ENCODE measurements at regions not wholly inside any gene's neighbourhood (a gene's known extent, or its start where the extent isn't known, plus 50 kb on each side); places are given as distances from the start of the nearest gene placed in this dataset.

- DNase-seq = no peak
- H2BK120ac ChIP-seq (ENCODE audit: low read depth, low read length) = no peak overlapping the region
- no peak overlapping the region for H2BK15ac ChIP-seq (replicated peaks; ENCODE audit: low read depth)
Observed at GRCh38 chr7:36018816-36019484, 134.1 kb upstream of the EEPD1 start.

GRCh38 chr7:36019538-36019937 is 133.5 kb upstream of the EEPD1 start:
- H3K27me3 ChIP-seq (ENCODE audit: insufficient read depth, low read length, poor library complexity) = no peaks in the 10 kb centered on the region
- H3K4me1 ChIP-seq (ENCODE audit: control insufficient read depth, low read depth, low read length) = no peaks in the 10 kb centered on the region
- no peak overlapping the region for H3K56ac ChIP-seq (ENCODE audit: low read length)
- no peak overlapping the region for H4K5ac ChIP-seq (ENCODE audit: low read length)
- no peak overlapping the region for H2BK120ac ChIP-seq (ENCODE audit: low read depth, low read length)
- no peak overlapping the region for H3K4me2 ChIP-seq (ENCODE audit: low read length)
- no peak overlapping the region for H3K23ac ChIP-seq (ENCODE audit: low read length)
- no peak overlapping the region for H3K9ac ChIP-seq (ENCODE audit: low read length)
- no peak overlapping the region for H3K4ac ChIP-seq (ENCODE audit: low read depth, low read length)
- no peak overlapping the region for H2BK15ac ChIP-seq (replicated peaks; ENCODE audit: low read depth)
- H3K4me3 ChIP-seq (ENCODE audit: low read length) = no peak overlapping the region
- no peak overlapping the region for H2AK5ac ChIP-seq (ENCODE audit: low read length)
- H2BK5ac ChIP-seq (ENCODE audit: low read length) = no peak overlapping the region
- H3K18ac ChIP-seq (ENCODE audit: low read length) = no peak overlapping the region
- H3K79me1 ChIP-seq (ENCODE audit: low read length) = no peaks in the 10 kb centered on the region
- H3K79me2 ChIP-seq (ENCODE audit: control insufficient read depth, insufficient read depth, low read length) = no peaks in the 10 kb centered on the region
- DNase-seq = no peak
- no peak overlapping the region for H3K27ac ChIP-seq (ENCODE audit: low read depth, low read length)
- no peaks in the 10 kb centered on the region for H3K36me3 ChIP-seq (ENCODE audit: control insufficient read depth, insufficient read depth, low read length)
- WGBS (ENCODE audit: extremely low coverage, insufficient coverage, low lambda C conversion rate) = no CpG with 5 or more reads among the region's 4 CpGs
- no peak overlapping the region for H4K8ac ChIP-seq (ENCODE audit: low read depth, low read length)

More at GRCh38 chr7:36018816-36019484, 134.1 kb upstream of the EEPD1 start:
- Histone ChIP-seq H2BK5ac (ENCODE audit: low read length) (no peak overlapping the region), H3K79me2 (ENCODE audit: control insufficient read depth, insufficient read depth, low read length) (no peaks in the 10 kb centered on the region), H3K36me3 (ENCODE audit: control insufficient read depth, insufficient read depth, low read length) (no peaks in the 10 kb centered on the region), H3K27me3 (ENCODE audit: insufficient read depth, low read length, poor library complexity) (no peaks in the 10 kb centered on the region), H3K23ac (ENCODE audit: low read length) (no peak overlapping the region), H3K4ac (ENCODE audit: low read depth, low read length) (no peak overlapping the region), H3K4me1 (ENCODE audit: control insufficient read depth, low read depth, low read length) (no peaks in the 10 kb centered on the region), H4K8ac (ENCODE audit: low read depth, low read length) (no peak overlapping the region), H3K18ac (ENCODE audit: low read length) (no peak overlapping the region), H3K9ac (ENCODE audit: low read length) (no peak overlapping the region), H3K79me1 (ENCODE audit: low read length) (no peaks in the 10 kb centered on the region), H2AK5ac (ENCODE audit: low read length) (no peak overlapping the region), H3K56ac (ENCODE audit: low read length) (no peak overlapping the region), H3K4me2 (ENCODE audit: low read length) (no peak overlapping the region), H3K27ac (ENCODE audit: low read depth, low read length) (no peak overlapping the region), H3K4me3 (ENCODE audit: low read length) (no peak overlapping the region), H4K5ac (ENCODE audit: low read length) (no peak overlapping the region)
- WGBS (ENCODE audit: extremely low coverage, insufficient coverage, low lambda C conversion rate) = no CpG with 5 or more reads among the region's 7 CpGs

- no peak overlapping the region for H4K8ac ChIP-seq (ENCODE audit: low read depth, low read length)
- no peak overlapping the region for H2BK5ac ChIP-seq (ENCODE audit: low read length)
- H3K27me3 ChIP-seq (ENCODE audit: insufficient read depth, low read length, poor library complexity) = no peaks in the 10 kb centered on the region
- no peak for DNase-seq
- H3K18ac ChIP-seq (ENCODE audit: low read length) = no peak overlapping the region
- H3K4me3 ChIP-seq (ENCODE audit: low read length) = no peak overlapping the region
- H3K4me2 ChIP-seq (ENCODE audit: low read length) = no peak overlapping the region
- no peak overlapping the region for H2BK120ac ChIP-seq (ENCODE audit: low read depth, low read length)
- no peak overlapping the region for H3K27ac ChIP-seq (ENCODE audit: low read depth, low read length)
- H3K4ac ChIP-seq (ENCODE audit: low read depth, low read length) = no peak overlapping the region
- no peaks in the 10 kb centered on the region for H3K79me2 ChIP-seq (ENCODE audit: control insufficient read depth, insufficient read depth, low read length)
- no peak overlapping the region for H3K56ac ChIP-seq (ENCODE audit: low read length)
- no peak overlapping the region for H2BK15ac ChIP-seq (replicated peaks; ENCODE audit: low read depth)
- WGBS (ENCODE audit: extremely low coverage, insufficient coverage, low lambda C conversion rate) = no CpG with 5 or more reads among the region's 7 CpGs
- H3K23ac ChIP-seq (ENCODE audit: low read length) = no peak overlapping the region
- H3K36me3 ChIP-seq (ENCODE audit: control insufficient read depth, insufficient read depth, low read length) = no peaks in the 10 kb centered on the region
- no peaks in the 10 kb centered on the region for H3K4me1 ChIP-seq (ENCODE audit: control insufficient read depth, low read depth, low read length)
- H4K5ac ChIP-seq (ENCODE audit: low read length) = no peak overlapping the region
- no peak overlapping the region for H3K9ac ChIP-seq (ENCODE audit: low read length)
- no peaks in the 10 kb centered on the region for H3K79me1 ChIP-seq (ENCODE audit: low read length)
- no peak overlapping the region for H2AK5ac ChIP-seq (ENCODE audit: low read length)
Observed at GRCh38 chr7:36019980-36020379, 133.1 kb upstream of the EEPD1 start.

GRCh38 chr7:36021367-36021766 is 131.7 kb upstream of the EEPD1 start:
- no peaks in the 10 kb centered on the region for H3K79me2 ChIP-seq (ENCODE audit: control insufficient read depth, insufficient read depth, low read length)

GRCh38 chr7:36021917-36022550 is 131.0 kb upstream of the EEPD1 start:
- Histone ChIP-seq H3K27ac (ENCODE audit: low read depth, low read length) (no peak overlapping the region), H2AK5ac (ENCODE audit: low read length) (no peak overlapping the region), H3K18ac (ENCODE audit: low read length) (no peak overlapping the region), H3K4ac (ENCODE audit: low read depth, low read length) (no peak overlapping the region), H3K79me2 (ENCODE audit: control insufficient read depth, insufficient read depth, low read length) (no peaks in the 10 kb centered on the region), H3K4me3 (ENCODE audit: low read length) (no peak overlapping the region), H3K56ac (ENCODE audit: low read length) (no peak overlapping the region), H3K79me1 (ENCODE audit: low read length) (no peaks in the 10 kb centered on the region), H3K36me3 (ENCODE audit: control insufficient read depth, insufficient read depth, low read length) (no peaks in the 10 kb centered on the region), H3K4me1 (ENCODE audit: control insufficient read depth, low read depth, low read length) (no peaks in the 10 kb centered on the region), H2BK5ac (ENCODE audit: low read length) (no peak overlapping the region), H3K9ac (ENCODE audit: low read length) (no peak overlapping the region), H2BK15ac (replicated peaks; ENCODE audit: low read depth) (no peak overlapping the region), H4K8ac (ENCODE audit: low read depth, low read length) (no peak overlapping the region), H3K23ac (ENCODE audit: low read length) (no peak overlapping the region), H3K27me3 (ENCODE audit: insufficient read depth, low read length, poor library complexity) (no peaks in the 10 kb centered on the region), H4K5ac (ENCODE audit: low read length) (no peak overlapping the region), H3K4me2 (ENCODE audit: low read length) (no peak overlapping the region), H2BK120ac (ENCODE audit: low read depth, low read length) (no peak overlapping the region)
- no peak for DNase-seq
- WGBS (ENCODE audit: extremely low coverage, insufficient coverage, low lambda C conversion rate) = no CpG with 5 or more reads among the region's 11 CpGs

More at GRCh38 chr7:36021367-36021766, 131.7 kb upstream of the EEPD1 start:
- Histone ChIP-seq H3K23ac (ENCODE audit: low read length) (no peak overlapping the region), H3K27me3 (ENCODE audit: insufficient read depth, low read length, poor library complexity) (no peaks in the 10 kb centered on the region), H3K9ac (ENCODE audit: low read length) (no peak overlapping the region), H3K4me2 (ENCODE audit: low read length) (no peak overlapping the region), H3K27ac (ENCODE audit: low read depth, low read length) (no peak overlapping the region), H3K36me3 (ENCODE audit: control insufficient read depth, insufficient read depth, low read length) (no peaks in the 10 kb centered on the region), H3K4me3 (ENCODE audit: low read length) (no peak overlapping the region), H2BK15ac (replicated peaks; ENCODE audit: low read depth) (no peak overlapping the region), H3K4ac (ENCODE audit: low read depth, low read length) (no peak overlapping the region), H4K8ac (ENCODE audit: low read depth, low read length) (no peak overlapping the region), H2BK120ac (ENCODE audit: low read depth, low read length) (no peak overlapping the region), H2AK5ac (ENCODE audit: low read length) (no peak overlapping the region), H3K79me1 (ENCODE audit: low read length) (no peaks in the 10 kb centered on the region), H3K4me1 (ENCODE audit: control insufficient read depth, low read depth, low read length) (no peaks in the 10 kb centered on the region), H2BK5ac (ENCODE audit: low read length) (no peak overlapping the region), H3K18ac (ENCODE audit: low read length) (no peak overlapping the region), H3K56ac (ENCODE audit: low read length) (no peak overlapping the region), H4K5ac (ENCODE audit: low read length) (no peak overlapping the region)
- WGBS (ENCODE audit: extremely low coverage, insufficient coverage, low lambda C conversion rate) = no CpG with 5 or more reads among the region's 5 CpGs
- peak; percentile 80 for DNase-seq
